ENCODE measurements at regions not wholly inside any gene's neighbourhood (a gene's known extent, or its start where the extent isn't known, plus 50 kb on each side); places are given as distances from the start of the nearest gene placed in this dataset.
"Not testable (repeated sequence)": the region's sequence is repeated elsewhere in the genome, so short reads cannot be mapped to it uniquely, and the experiment has no call there.

DNA sequence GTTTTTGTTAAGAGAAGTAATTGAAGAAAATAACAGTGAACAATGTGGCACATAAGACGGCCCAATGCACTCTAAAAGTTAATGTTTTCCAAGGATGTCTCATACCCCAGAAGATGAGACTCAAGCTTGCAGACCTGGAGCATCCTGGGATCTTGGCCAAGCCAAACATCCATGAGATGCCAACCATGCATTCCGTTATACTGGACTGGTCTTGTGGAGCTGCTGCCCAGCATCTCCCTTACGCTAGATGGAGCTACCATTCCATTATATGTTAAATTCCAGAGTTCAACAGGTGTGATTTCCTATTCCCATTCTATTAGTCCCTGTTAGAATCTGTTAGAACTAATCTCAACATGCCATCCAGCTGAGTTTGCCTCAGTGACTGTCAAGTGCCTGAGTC, 181.8 kb downstream of the PDCD6IP start:
- Mint-ChIP-seq H3K4me3 (no peak overlapping the region), H3K27me3 (no peaks in the 10 kb centered on the region), H3K27ac (no peak overlapping the region), H3K9me3 (no peaks in the 10 kb centered on the region), H3K36me3 (no peaks in the 10 kb centered on the region), H3K4me1 (no peaks in the 10 kb centered on the region)
- DNase-seq: no peak
- CTCF ChIA-PET: interaction anchor here (0.6 to 1.3 kb wide), 4 partner anchors 38 to 703 kb away, joined by 3 read pairs; no protein-coding TSS in a partner anchor

DNA sequence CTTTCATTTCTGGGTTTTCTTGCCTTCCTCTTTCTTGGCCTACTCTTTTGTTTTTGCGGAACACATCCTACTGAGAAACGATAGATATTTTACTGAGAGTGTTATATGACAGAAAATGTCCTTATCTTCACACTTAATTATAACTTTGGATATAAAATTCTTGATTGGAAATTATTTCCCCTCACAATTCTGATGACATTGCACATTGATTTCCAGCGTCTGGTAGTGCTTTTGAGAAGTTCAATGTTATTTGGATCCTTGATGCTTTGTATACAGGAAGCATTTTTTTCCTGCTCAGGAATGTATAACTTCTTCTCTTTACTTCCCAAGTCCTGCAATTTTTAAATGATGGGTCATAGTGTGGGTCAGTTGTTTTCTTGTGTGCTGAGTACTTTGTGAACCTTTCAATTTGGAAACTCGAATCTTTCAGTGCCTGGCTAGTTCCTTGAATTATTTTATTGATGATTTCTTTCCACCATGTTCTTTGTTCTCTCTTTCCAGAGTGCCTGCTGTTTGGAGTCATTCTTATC, 183.9 kb downstream of the PDCD6IP start:
- H3K4me1 Mint-ChIP-seq: no peaks in the 10 kb centered on the region
- CTCF ChIA-PET: no interaction called here
- no peak overlapping the region for H3K27ac Mint-ChIP-seq
- H3K27me3 Mint-ChIP-seq: no peaks in the 10 kb centered on the region
- no peak overlapping the region for H3K4me3 Mint-ChIP-seq
- no peaks in the 10 kb centered on the region for H3K36me3 Mint-ChIP-seq
- no peaks in the 10 kb centered on the region for H3K9me3 Mint-ChIP-seq
- no peak for DNase-seq

DNA sequence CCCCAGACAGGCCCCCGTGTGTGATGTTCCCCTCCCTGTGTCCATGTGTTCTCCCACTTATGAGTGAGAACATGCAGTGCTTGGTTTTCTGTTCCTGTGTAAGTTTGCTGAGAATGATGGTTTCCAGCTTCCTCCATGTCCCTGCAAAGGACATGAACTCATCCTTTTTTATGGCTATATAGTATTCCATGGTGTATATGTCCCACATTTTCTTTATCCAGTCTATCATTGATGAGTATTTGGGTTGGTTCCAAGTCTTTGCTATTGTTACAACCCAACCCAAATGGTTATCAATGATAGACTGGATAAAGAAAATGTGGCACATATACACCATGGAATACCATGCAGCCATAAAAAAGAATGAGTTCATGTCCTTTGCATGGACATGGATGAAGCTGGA, 184.5 kb downstream of the PDCD6IP start:
- H3K36me3 Mint-ChIP-seq, H3K27me3 Mint-ChIP-seq, H3K27ac Mint-ChIP-seq, CTCF ChIA-PET, H3K4me1 Mint-ChIP-seq, DNase-seq, H3K9me3 Mint-ChIP-seq, H3K4me3 Mint-ChIP-seq: not testable (repeated sequence)

DNA sequence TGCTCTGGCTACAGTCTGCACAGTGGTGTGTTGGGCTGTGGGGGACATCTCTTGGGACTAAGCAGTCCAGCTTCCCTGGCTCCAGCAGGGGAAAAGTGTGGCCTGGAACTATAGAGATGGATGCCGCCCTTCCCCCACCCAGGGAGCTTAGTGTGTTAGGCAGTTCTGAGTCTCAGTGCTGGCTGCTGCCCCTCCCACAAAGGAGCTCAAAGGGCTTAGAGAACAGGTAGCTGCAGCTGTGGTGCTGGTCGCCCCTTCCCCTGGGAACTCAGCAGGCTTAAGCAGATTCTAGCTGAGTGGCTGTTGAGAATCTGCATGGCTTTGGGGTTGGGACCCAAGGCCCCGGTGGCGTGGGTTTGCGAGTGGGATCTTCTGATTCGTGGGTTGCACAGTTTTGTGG, 190.8 kb downstream of the PDCD6IP start:
- Mint-ChIP-seq H3K4me1 (no peaks in the 10 kb centered on the region), H3K4me3 (no peak overlapping the region), H3K9me3 (no peaks in the 10 kb centered on the region), H3K27ac (no peak overlapping the region), H3K27me3 (peaks cover 10% of the 10 kb centered on the region), H3K36me3 (no peaks in the 10 kb centered on the region)
- CTCF ChIA-PET: no interaction called here
- no peak for DNase-seq

DNA sequence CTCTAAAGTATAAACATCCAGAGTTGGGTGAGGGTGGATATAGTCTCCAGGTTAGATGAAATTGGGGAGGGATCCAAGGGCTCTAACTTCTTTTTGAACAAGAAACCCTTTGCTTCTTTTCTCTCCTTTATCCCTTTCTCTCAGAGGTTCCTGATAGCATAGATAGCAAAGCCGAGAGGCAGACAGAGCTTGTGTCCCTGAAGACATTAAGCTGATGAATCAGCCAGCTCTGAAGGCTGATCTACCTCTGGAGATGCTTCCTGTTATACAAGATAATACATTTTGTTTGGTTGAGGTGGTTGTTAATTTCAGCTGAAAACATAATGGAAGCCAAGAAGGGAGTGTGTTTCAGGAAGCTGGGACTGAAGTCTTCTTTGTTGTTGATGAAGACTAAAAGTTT, 193.2 kb downstream of the PDCD6IP start:
- CTCF ChIA-PET: no interaction called here

DNA sequence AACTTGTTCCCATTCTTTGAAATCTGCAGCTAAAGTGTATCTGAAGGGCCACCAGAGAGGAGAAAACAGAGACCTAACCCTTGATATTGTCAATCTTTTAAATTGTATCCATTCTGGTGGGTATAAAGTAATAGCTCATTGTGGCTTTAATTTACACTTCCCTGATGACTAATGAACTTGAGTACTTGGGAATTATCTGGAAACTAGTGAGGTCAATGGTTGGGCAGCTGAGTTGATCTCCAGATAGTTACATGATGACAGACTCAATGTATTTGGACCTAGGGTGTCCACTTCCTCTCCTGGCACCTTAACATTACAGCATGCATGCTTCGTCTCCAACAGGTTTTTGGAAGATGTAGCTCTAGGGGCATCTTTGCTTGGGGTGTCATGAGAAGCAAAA, 195.2 kb downstream of the PDCD6IP start:
- no peak for DNase-seq
- H3K27me3 Mint-ChIP-seq: peaks cover 11% of the 10 kb centered on the region
- H3K27ac Mint-ChIP-seq: no peak overlapping the region
- no peak overlapping the region for H3K4me3 Mint-ChIP-seq
- CTCF ChIA-PET: no interaction called here
- H3K4me1 Mint-ChIP-seq: no peaks in the 10 kb centered on the region
- peaks cover 8% of the 10 kb centered on the region for H3K9me3 Mint-ChIP-seq
- no peaks in the 10 kb centered on the region for H3K36me3 Mint-ChIP-seq

More for the DNA sequence above, 193.2 kb downstream of the PDCD6IP start:
- no peaks in the 10 kb centered on the region for H3K4me1 Mint-ChIP-seq
- H3K9me3 Mint-ChIP-seq: peaks cover 8% of the 10 kb centered on the region
- H3K36me3 Mint-ChIP-seq: no peaks in the 10 kb centered on the region
- H3K4me3 Mint-ChIP-seq: no peak overlapping the region
- H3K27me3 Mint-ChIP-seq: peaks cover 14% of the 10 kb centered on the region
- DNase-seq: no peak
- no peak overlapping the region for H3K27ac Mint-ChIP-seq

DNA sequence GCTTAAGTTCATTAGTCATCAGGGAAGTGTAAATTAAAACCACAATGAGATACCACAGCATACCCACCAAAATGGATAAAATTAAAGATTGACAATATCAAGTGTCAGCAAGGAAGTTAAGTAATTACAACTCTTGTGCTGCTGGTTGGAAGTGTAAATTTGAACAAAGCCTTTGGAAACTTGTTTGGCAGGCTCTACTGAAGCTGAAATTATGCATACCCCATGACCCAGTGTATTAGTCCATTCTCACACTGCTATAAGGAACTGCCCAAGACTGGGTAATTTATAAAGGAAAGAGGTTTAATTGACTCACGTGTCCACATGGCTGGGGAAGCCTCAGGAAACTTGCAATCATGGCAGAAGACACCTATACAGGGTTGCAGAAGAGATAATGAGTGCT, 196.1 kb downstream of the PDCD6IP start:
- Mint-ChIP-seq H3K4me1 (no peaks in the 10 kb centered on the region), H3K36me3 (no peaks in the 10 kb centered on the region), H3K9me3 (peaks cover 8% of the 10 kb centered on the region), H3K4me3 (no peak overlapping the region), H3K27ac (no peak overlapping the region), H3K27me3 (peaks cover 8% of the 10 kb centered on the region)
- CTCF ChIA-PET: no interaction called here
- DNase-seq: no peak

DNA sequence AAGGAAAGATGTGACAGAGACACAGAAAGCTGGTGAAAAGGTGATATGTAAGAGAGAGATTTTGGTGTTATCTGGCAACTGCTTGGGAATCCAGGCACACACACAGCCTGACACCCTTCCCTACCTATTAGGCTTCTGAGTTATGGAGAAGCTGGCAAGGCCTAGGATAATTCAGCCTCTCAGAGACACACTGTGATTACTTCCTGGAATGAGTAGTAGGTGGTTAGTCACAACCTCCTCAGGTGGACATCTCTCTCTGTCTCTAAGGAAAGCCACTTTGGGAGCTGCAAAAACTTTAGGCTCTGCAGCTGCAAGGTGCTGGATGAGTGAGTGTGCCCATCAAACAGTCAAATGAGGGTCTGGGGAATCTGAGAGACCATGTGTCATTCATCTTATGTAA, 201.9 kb downstream of the PDCD6IP start:
- no peaks in the 10 kb centered on the region for H3K36me3 Mint-ChIP-seq
- CTCF ChIA-PET: no interaction called here
- peaks cover 9% of the 10 kb centered on the region for H3K27me3 Mint-ChIP-seq
- no peak for DNase-seq
- H3K4me1 Mint-ChIP-seq: no peaks in the 10 kb centered on the region
- H3K27ac Mint-ChIP-seq: no peak overlapping the region
- H3K9me3 Mint-ChIP-seq: peaks cover 4% of the 10 kb centered on the region
- no peak overlapping the region for H3K4me3 Mint-ChIP-seq

DNA sequence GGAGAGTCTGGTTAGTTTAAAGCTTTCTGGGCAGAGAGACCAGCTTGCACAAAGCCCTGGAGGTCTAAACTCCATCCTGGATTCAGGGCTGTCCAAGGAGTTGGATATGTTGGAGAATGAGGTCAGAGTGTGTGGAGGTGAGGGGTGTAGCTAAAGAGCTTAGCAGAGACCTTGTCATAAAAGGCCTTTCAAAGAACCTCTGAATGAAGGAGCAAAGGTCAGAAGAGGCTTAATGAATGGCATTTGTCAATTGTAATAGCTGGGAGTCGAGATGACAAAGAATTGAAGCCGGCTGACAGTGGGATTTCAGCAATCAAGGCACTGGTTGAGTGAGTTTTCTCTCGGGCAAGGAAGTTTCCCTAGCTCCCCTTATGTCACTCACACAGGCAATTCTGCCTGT, 202.6 kb downstream of the PDCD6IP start:
- Mint-ChIP-seq H3K27me3 (peaks cover 12% of the 10 kb centered on the region), H3K4me3 (no peak overlapping the region), H3K4me1 (no peaks in the 10 kb centered on the region), H3K27ac (no peak overlapping the region), H3K36me3 (no peaks in the 10 kb centered on the region), H3K9me3 (peaks cover 4% of the 10 kb centered on the region)
- no peak for DNase-seq
- CTCF ChIA-PET: no interaction called here

DNA sequence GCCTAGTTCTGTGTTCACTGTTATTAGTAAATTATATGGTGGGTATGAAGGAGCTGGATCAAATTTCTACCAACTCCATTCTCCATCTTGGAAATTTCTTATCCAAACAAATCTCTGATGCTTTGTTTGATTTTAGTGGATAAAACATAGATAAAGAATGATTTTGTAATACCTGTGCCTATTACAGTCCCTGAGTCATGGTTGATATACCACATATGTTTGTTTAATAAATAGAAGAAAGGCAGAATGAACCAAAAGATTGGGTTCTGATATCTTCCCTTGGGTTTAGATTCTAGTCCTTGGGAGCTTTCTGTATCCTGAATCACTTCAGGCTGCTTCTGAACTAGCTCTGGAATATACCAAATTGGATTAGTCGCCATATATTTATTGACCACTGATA, 203.6 kb downstream of the PDCD6IP start:
- Mint-ChIP-seq H3K27ac (no peak overlapping the region), H3K4me1 (no peaks in the 10 kb centered on the region), H3K9me3 (no peaks in the 10 kb centered on the region), H3K36me3 (no peaks in the 10 kb centered on the region), H3K4me3 (no peak overlapping the region), H3K27me3 (peaks cover 8% of the 10 kb centered on the region)
- CTCF ChIA-PET: no interaction called here
- no peak for DNase-seq

DNA sequence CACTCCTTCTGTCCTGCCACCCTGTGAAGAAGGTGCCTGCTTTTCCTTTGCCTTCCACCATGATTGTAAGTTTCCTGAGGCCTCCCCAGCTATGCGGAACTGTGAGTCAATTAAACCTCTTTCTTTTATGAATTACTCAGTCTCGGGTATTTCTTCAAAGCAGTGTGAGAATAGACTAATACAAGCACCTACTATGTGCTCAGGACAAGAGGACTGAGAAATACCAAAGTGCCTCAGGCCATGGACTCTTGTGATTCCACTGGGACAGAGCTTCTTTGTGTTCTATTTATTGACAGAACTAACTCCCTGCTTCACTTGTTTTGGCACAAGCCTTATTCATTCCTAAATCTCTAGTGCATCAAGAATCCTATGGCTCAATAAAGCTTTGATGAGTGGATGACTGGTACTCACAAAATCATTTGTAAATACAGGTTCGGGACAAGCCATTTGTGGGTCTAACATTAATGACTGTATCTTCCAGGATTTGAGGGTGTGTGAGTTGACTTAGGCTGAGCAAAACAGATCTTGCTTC, 204.2 kb downstream of the PDCD6IP start:
- no peaks in the 10 kb centered on the region for H3K36me3 Mint-ChIP-seq
- CTCF ChIA-PET: no interaction called here
- no peak overlapping the region for H3K27ac Mint-ChIP-seq

DNA sequence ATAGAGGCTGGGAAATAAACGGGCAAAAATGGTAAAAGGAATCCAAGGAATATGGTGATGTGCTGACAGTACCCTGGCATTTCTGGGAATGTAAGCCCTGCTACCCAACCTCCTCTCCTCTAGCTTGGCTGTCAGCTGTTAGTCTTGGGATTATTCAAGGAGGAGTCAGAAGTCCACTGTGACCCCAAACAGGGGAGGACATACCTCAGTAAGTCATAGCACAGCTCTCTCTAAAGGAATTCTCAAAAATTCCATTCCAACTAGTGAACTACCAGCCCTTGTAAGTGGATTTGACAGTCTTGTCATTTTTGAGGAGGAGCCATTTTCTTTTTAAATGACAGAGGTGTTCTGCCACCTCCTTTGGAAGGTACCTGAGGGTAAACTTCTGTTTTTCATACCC, 207.5 kb downstream of the PDCD6IP start:
- Mint-ChIP-seq H3K27ac (no peak overlapping the region), H3K9me3 (no peaks in the 10 kb centered on the region), H3K27me3 (peaks cover 6% of the 10 kb centered on the region), H3K4me1 (no peaks in the 10 kb centered on the region), H3K4me3 (no peak overlapping the region), H3K36me3 (no peaks in the 10 kb centered on the region)
- CTCF ChIA-PET: no interaction called here
- DNase-seq: no peak

More for the DNA sequence above, 204.2 kb downstream of the PDCD6IP start:
- Mint-ChIP-seq H3K27me3 (peaks cover 8% of the 10 kb centered on the region), H3K4me1 (no peaks in the 10 kb centered on the region), H3K9me3 (no peaks in the 10 kb centered on the region), H3K4me3 (no peak overlapping the region)
- DNase-seq: no peak

DNA sequence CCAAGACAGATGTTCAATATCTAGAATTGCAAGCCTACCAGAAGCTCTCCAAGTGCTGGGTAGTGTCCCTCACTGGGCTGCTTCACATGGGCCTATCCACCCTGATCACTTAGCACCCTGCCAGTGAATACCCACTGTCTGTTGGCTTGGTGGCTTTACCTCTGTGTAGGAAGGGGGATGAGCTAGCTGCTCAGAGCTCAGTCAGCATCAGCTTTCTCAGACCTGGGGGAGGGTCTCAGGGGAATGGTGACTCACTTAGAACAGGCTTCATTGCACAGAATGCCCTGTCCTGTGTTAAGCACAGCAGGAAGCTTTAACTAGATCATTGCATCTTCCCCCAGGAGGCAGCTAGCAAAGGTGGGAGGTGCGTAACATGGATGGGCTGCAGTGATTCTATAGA, 209.8 kb downstream of the PDCD6IP start:
- H3K36me3 Mint-ChIP-seq: no peaks in the 10 kb centered on the region
- no peak overlapping the region for H3K4me3 Mint-ChIP-seq
- peaks cover 4% of the 10 kb centered on the region for H3K27me3 Mint-ChIP-seq
- CTCF ChIA-PET: interaction anchor here (1.2 kb wide), 1 partner anchor 93 kb away, joined by 3 read pairs; no protein-coding TSS in a partner anchor
- H3K4me1 Mint-ChIP-seq: no peaks in the 10 kb centered on the region
- no peak for DNase-seq
- no peaks in the 10 kb centered on the region for H3K9me3 Mint-ChIP-seq
- H3K27ac Mint-ChIP-seq: no peak overlapping the region

DNA sequence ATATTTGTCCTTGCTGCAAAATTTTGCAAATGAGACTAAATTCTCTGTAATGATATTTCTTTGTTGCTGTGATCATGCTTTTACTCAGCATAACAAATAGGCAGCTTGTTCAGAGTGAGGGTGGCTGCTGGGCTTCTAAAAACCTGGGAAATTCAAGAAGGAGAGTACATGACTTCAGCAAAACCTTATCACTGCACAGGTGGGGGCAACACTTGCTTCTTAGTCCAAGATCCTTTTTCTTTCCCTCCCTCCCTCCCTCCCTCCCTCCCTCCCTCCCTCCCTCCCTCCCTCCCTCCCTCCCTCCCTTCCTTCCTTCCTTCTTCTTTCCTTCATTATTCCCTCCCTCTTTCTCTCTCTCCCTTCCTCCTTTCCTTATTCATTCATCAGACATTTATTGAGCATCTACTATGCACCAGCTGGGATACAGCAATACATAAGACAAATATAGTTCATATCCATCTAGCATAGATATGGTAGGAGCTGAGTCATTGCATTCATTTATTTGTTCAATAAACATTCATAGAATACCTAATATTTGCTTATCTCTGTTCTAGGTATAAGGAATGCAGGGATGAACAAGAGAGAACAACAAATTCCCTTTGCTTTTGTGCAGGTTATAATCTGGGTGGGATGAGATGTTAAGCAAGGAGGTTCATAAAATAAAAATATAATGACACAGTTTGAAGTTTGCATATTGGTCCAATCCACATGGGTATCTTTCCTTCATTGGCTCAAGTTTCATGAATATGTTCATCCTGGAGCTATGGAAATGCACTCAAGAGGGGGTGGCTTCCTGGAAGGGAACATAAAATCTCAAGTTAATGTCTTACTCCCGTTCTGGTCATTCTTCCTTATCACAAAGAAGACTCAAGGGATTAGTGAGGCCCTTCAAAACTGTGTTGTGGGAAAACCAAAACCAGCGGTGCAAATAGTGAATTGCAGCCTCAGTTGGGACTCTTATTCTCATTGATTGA, 210.7 kb downstream of the PDCD6IP start:
- no peak for DNase-seq
- no peaks in the 10 kb centered on the region for H3K36me3 Mint-ChIP-seq
- CTCF ChIA-PET: no interaction called here
- H3K4me1 Mint-ChIP-seq: no peaks in the 10 kb centered on the region
- peaks cover 4% of the 10 kb centered on the region for H3K27me3 Mint-ChIP-seq
- H3K27ac Mint-ChIP-seq: no peak overlapping the region
- no peak overlapping the region for H3K4me3 Mint-ChIP-seq
- no peaks in the 10 kb centered on the region for H3K9me3 Mint-ChIP-seq
